Prostate gland (tissue), 2 donors: ENCODE measurements at regions not wholly inside any gene's neighbourhood (a gene's known extent, or its start where the extent isn't known, plus 50 kb on each side); places are given as distances from the start of the nearest gene placed in this dataset.

Experiments
- DNase-seq: peaks from one replicate; pipeline ENCODE4 v3.0.0-alpha.2; 2019; ENCODE audit warnings: low spot score
- H3K27ac ChIP-seq, 2 donors: fragments of 200-600 bp; sonication (generic); 2 replicates each; pipeline ENCODE4 v1.5.1; 2017 to 2019
- H3K27me3 ChIP-seq: fragments of 200-600 bp; sonication (generic); replicated peaks from 2 replicates; pipeline ENCODE4 v1.5.1; 2019; ENCODE audit not compliant: insufficient read depth
- H3K36me3 ChIP-seq, 2 donors: fragments of 200-600 bp; sonication (generic); 1 replicate in 1 of 2; 2 replicates in 1 of 2; pipeline versions ENCODE4 v1.5.1 to v1.8.1; 2017 to 2019
- H3K4me1 ChIP-seq: fragments of 200-600 bp; sonication (generic); replicated peaks from 2 replicates; pipeline ENCODE4 v1.5.1; 2019
- H3K4me3 ChIP-seq, 2 donors: fragments of 200-600 bp; sonication (generic); 2 replicates each; pipeline ENCODE4 v1.5.1; 2017 to 2019
- H3K9me3 ChIP-seq: fragments of 200-600 bp; sonication (generic); 2 replicates; pipeline ENCODE4 v1.5.1; 2017
- POLR2A ChIP-seq: fragments of 450-650 bp; IDR thresholded peaks from one replicate; pipeline ENCODE4 v1.6.1; 2016; ENCODE audit warnings: antibody characterized with exemption, mild to moderate bottlenecking
- POLR2AphosphoS5 ChIP-seq: sonication (generic); formaldehyde crosslinking; IDR thresholded peaks from one replicate; pipeline ENCODE4 v1.6.1; 2017; ENCODE audit warnings: antibody characterized with exemption
- WGBS: methylation state at CpG from one replicate; pipeline ENCODE4 v1.1.5; 2018; 5-methylcytosine and 5-hydroxymethylcytosine counted together
- intact Hi-C: fragments of 100-400 bp; cut with DNase I; formaldehyde crosslinking; loops from one replicate; pipeline ENCODE4 v1.14.2; 2022
- TF ChIP-seq, protein P1 (sequence below), 4 experiments: fragments of 200-600 bp in 2 of 4; fragments of 450-650 bp in 2 of 4; sonication (generic) in 2 of 4; IDR thresholded peaks; 1 replicate in 3 of 4; 2 replicates in 1 of 4; pipeline ENCODE4 v1.5.1; 2016 to 2019; ENCODE audit warnings: antibody characterized with exemption in 4 of 4, mild to moderate bottlenecking in 2 of 4, moderate library complexity in 2 of 4

DNA sequence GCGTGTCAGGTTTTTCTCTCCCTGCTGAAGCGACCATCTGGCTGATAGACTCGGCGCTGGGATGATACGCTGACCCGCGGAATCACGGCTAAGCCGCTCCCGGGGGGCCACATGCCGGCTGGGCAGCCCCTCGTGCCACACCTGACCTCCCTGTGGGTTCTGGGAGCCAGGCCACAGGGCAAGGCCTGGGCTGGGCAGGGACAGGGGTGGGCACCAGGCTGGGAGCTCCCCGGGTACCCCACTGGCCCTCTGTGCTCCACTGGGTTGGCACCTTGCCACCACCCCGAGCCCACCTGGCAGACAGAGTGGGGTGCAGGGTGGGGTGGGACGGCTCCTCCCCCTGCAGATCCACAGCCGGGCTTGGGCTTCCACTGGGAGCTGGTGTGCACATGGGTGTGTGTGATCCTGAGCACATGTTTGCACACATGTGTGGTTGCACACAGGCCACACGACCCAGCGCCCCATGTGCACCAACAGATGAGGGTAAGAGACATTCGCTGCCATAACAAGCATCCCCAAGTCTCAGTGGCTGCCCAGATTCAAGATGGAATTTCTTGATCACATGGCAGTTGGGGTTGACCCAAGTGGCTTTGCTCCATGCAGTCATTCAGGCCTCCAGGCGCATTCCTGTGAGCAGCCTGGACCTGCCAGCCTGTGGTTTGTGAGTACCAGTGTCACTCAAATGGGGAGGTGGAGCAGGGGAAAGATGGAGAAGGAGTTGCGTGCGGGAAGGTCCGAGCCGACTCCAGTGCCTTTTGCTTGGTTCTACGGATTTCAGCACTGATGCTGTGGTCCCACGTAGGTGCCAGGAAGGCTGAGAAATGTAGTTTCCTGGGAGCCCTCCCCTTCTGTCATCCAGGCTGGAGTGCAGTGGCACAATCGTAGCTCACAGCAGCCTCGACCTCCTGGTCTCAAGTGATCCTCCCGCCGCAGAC lies 79.7 kb downstream of the UNCX start:
- H3K9me3 ChIP-seq: no peaks in the 10 kb centered on the region
- no peaks in the 10 kb centered on the region for H3K4me1 ChIP-seq
- no peak overlapping the region for H3K4me3 ChIP-seq
- WGBS: 89% methylated on average over 30 of the region's 30 CpGs
- intact Hi-C loops: no loop called here
- no peaks in the 10 kb centered on the region for H3K36me3 ChIP-seq
- H3K27me3 ChIP-seq: no peaks in the 10 kb centered on the region
- H3K27ac ChIP-seq: no peak overlapping the region
- DNase-seq: no peak
- TF ChIP-seq POLR2A (no peak), POLR2AphosphoS5 (no peak)
- TF ChIP-seq, protein P1, sequence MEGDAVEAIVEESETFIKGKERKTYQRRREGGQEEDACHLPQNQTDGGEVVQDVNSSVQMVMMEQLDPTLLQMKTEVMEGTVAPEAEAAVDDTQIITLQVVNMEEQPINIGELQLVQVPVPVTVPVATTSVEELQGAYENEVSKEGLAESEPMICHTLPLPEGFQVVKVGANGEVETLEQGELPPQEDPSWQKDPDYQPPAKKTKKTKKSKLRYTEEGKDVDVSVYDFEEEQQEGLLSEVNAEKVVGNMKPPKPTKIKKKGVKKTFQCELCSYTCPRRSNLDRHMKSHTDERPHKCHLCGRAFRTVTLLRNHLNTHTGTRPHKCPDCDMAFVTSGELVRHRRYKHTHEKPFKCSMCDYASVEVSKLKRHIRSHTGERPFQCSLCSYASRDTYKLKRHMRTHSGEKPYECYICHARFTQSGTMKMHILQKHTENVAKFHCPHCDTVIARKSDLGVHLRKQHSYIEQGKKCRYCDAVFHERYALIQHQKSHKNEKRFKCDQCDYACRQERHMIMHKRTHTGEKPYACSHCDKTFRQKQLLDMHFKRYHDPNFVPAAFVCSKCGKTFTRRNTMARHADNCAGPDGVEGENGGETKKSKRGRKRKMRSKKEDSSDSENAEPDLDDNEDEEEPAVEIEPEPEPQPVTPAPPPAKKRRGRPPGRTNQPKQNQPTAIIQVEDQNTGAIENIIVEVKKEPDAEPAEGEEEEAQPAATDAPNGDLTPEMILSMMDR (IDR thresholded peaks at IDR 0.05): no peak

DNA sequence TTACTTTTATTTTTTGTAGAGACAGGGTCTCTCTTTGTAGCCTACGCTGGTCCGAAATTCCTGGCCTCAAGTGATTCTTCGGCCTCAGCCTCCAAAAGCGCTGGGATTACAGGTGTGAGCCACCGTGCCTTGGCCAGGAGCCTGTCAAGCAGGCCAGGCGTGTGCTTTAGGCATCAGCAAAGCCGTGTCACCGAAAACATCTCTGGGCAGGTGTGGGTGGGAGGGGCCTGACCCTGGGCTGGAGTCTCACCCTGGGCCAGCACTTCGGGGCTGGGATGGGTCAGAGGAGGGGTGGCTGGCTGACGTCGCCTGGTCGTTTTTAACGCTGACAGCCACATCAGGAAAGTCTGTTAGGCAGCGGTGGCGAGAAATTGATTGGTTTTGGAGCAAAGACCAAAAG lies 80.9 kb downstream of the UNCX start:
- WGBS: 70% methylated on average over 15 of the region's 15 CpGs
- Histone ChIP-seq H3K36me3 (no peaks in the 10 kb centered on the region), H3K9me3 (no peaks in the 10 kb centered on the region), H3K4me3 (no peak overlapping the region), H3K27ac (no peak overlapping the region), H3K4me1 (no peaks in the 10 kb centered on the region), H3K27me3 (no peaks in the 10 kb centered on the region)
- DNase-seq: no peak
- TF ChIP-seq POLR2A: no peak
- TF ChIP-seq, protein P1 (IDR thresholded peaks at IDR 0.05): no peak
- no peak for TF ChIP-seq POLR2AphosphoS5
- intact Hi-C loops: no loop called here

DNA sequence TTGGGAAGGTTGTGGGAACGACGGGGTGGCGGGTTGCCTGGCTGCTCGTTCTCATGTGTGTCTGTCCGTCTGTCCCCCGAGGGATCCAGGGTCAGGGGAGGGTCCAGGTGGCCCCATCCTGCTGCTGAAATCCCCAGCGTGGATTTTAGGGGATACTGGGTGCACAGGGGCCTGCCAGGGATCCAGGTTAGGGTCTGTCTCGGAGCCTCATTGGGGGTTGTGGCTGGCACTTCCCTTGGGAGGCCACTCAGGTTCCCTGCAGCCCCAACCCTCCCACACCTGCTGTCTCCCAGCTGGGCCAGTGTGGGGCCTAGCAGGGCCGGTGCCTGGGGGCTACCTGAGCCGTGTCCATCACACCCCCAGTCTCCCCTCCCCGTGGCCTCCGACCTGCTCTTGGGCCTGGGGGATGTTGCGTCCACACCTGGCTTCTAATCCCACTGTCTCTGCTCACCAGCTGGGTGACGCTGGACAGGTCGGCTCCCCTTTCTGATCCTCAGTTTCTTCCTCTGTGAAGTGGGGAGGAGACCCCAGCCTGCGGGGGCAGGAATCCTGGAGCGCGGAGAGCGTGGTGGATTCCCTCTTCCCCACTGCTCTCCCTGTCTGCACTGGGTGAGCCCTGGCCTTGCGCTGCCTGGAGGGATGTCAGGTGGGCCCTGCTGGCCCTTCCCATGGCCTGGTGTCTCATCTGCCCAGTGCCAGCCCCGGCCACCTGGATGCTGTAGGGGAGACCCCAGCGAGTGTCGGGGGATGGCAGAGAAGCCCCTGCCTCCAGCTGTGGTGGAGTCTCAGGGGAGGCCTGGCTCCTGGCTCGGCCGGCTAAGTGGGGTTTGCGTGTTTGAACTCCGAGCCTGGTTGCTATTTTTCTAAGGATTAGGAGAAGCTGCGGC lies 81.6 kb downstream of the UNCX start:
- intact Hi-C loops: no loop called here
- DNase-seq: no peak
- no peaks in the 10 kb centered on the region for H3K36me3 ChIP-seq
- H3K27ac ChIP-seq: no peak overlapping the region
- no peaks in the 10 kb centered on the region for H3K9me3 ChIP-seq
- no peak for TF ChIP-seq POLR2AphosphoS5
- no peak for TF ChIP-seq POLR2A
- TF ChIP-seq, protein P1 (IDR thresholded peaks at IDR 0.05): no peak
- H3K27me3 ChIP-seq: no peaks in the 10 kb centered on the region
- WGBS: 79% methylated on average over 28 of the region's 28 CpGs
- no peaks in the 10 kb centered on the region for H3K4me1 ChIP-seq
- no peak overlapping the region for H3K4me3 ChIP-seq

DNA sequence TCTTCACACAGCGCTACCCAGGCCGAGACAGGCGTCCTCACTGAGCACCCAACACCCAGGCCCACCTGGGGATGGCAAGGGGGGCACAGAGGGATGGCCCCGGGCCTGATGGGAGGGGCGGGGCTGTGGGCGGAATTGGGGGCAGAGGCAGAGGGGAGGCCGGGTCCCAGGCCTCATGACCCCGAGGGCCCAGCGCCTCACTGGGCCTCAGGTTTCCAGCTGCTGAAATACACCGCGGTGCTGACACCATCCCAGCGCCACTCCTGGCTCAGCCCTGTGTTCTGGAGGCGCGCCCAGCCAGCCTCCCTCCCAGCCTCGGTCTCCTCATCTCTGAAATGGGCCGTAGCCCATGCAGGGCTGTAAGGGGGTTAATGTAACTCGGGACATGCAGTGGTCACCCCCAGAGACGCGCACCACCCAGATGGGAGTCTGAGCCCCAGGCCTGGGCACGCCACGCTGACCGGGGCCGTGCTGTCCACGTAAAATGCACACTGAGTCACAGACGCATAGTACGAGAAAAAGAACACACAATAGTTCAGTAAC lies 82.3 kb downstream of the UNCX start:
- H3K4me3 ChIP-seq: no peak overlapping the region
- intact Hi-C loops: no loop called here
- H3K36me3 ChIP-seq: no peaks in the 10 kb centered on the region
- WGBS: 84% methylated on average over 26 of the region's 26 CpGs
- DNase-seq: no peak
- H3K9me3 ChIP-seq: no peaks in the 10 kb centered on the region
- no peaks in the 10 kb centered on the region for H3K27me3 ChIP-seq
- TF ChIP-seq, protein P1 (IDR thresholded peaks at IDR 0.05): no peak
- TF ChIP-seq POLR2AphosphoS5: no peak
- TF ChIP-seq POLR2A: no peak
- H3K27ac ChIP-seq: no peak overlapping the region
- H3K4me1 ChIP-seq: no peaks in the 10 kb centered on the region
